Stimulated activated memory B cell treated with anti-CD40 and anti-IgM and Interleukin-4, amounts not matched to agents 10 μg/mL and 1 μg/mL and 100 μg/mL, for 72 hours (primary cell): ENCODE measurements at regions not wholly inside any gene's neighbourhood (a gene's known extent, or its start where the extent isn't known, plus 50 kb on each side); places are given as distances from the start of the nearest gene placed in this dataset.
"Not testable (repeated sequence)": the region's sequence is repeated elsewhere in the genome, so short reads cannot be mapped to it uniquely, and the experiment has no call there.

ENCODE experiments used
- ATAC-seq: fragments of 150-1000 bp; cut with Tn5 transposase; 2 replicates; pipeline ENCODE4 v1.10.0; 2021
- H3K27ac Mint-ChIP-seq: one replicate; pipeline ENCODE4 v1.8.0; 2022; ENCODE audit warnings: mild to moderate bottlenecking, mixed read lengths
- H3K27me3 Mint-ChIP-seq: one replicate; pipeline ENCODE4 v1.8.0; 2022; ENCODE audit warnings: mixed read lengths
- H3K36me3 Mint-ChIP-seq: one replicate; pipeline ENCODE4 v1.8.0; 2022; ENCODE audit warnings: mixed read lengths
- H3K4me1 Mint-ChIP-seq: one replicate; pipeline ENCODE4 v1.8.0; 2022; ENCODE audit warnings: mixed read lengths
- H3K4me3 Mint-ChIP-seq: one replicate; pipeline ENCODE4 v1.8.0; 2022; ENCODE audit warnings: mild to moderate bottlenecking, moderate library complexity, mixed read lengths
- H3K9me3 Mint-ChIP-seq: one replicate; pipeline ENCODE4 v1.8.0; 2022; ENCODE audit warnings: mixed read lengths

GRCh38 chr20:26183720-26184119 is 487.1 kb upstream of the ZNF337 start:
- H3K4me1 Mint-ChIP-seq, H3K36me3 Mint-ChIP-seq, H3K4me3 Mint-ChIP-seq, H3K27ac Mint-ChIP-seq, H3K27me3 Mint-ChIP-seq, ATAC-seq, H3K9me3 Mint-ChIP-seq: not testable (repeated sequence)

DNA sequence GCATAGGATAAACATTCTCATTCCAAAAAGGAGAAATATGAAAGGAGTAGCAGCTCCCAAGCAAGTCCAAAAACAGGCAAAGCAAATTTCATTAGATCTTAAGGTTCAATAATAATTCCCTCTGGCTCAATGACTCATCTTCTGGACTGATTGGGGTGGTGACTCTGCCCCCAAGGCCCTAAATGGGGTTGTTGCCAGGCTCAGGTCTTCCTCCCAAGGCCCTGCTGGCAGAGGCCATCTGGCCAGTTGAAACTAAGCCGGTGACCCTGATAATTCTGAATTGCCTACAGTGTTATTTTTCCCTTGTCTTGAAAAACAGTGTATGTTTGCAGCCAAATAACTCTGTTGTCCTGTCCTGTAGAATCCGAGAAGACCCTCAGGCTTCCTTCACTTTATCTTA is 484.7 kb upstream of the ZNF337 start:
- ATAC-seq, H3K4me3 Mint-ChIP-seq, H3K36me3 Mint-ChIP-seq, H3K4me1 Mint-ChIP-seq, H3K9me3 Mint-ChIP-seq, H3K27ac Mint-ChIP-seq, H3K27me3 Mint-ChIP-seq: not testable (repeated sequence)

GRCh38 chr20:26171875-26172274 is 475.2 kb upstream of the ZNF337 start:
- H3K4me3 Mint-ChIP-seq, H3K27me3 Mint-ChIP-seq, H3K9me3 Mint-ChIP-seq, H3K27ac Mint-ChIP-seq, ATAC-seq, H3K36me3 Mint-ChIP-seq, H3K4me1 Mint-ChIP-seq: not testable (repeated sequence)

- no peak for ATAC-seq
- Mint-ChIP-seq H3K4me3 (no peak overlapping the region), H3K9me3 (no peaks in the 10 kb centered on the region), H3K27ac (no peak overlapping the region), H3K4me1 (no peaks in the 10 kb centered on the region), H3K36me3 (no peaks in the 10 kb centered on the region), H3K27me3 (no peaks in the 10 kb centered on the region)
Measured at GRCh38 chr20:26169506-26169905, 472.9 kb upstream of the ZNF337 start.

GRCh38 chr20:26167499-26167898 is 470.8 kb upstream of the ZNF337 start:
- Mint-ChIP-seq H3K4me3 (no peak overlapping the region), H3K9me3 (no peaks in the 10 kb centered on the region), H3K27ac (no peak overlapping the region), H3K36me3 (no peaks in the 10 kb centered on the region), H3K4me1 (no peaks in the 10 kb centered on the region), H3K27me3 (peaks cover 9% of the 10 kb centered on the region)
- ATAC-seq: no peak

DNA sequence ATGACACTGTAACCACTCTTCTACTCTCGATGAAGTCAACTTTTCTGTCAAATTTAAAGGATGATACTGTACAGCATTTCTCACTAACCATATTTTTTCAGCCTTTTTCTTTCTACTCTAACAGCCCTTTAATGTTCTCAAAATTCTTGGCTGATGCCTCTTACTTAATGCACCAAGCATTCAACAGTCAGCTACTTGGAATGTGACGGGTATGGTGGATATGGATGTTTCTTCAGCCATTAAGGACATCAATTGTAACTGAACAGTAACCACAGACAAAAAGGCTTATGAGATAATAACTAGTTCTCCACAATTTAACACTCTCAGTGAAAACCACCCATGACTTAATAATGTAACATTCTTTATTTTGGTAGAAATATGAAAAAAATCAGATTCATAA is 467.2 kb upstream of the ZNF337 start:
- H3K27me3 Mint-ChIP-seq: peaks cover 9% of the 10 kb centered on the region
- no peaks in the 10 kb centered on the region for H3K9me3 Mint-ChIP-seq
- no peak overlapping the region for H3K27ac Mint-ChIP-seq
- H3K4me1 Mint-ChIP-seq: no peaks in the 10 kb centered on the region
- no peak overlapping the region for H3K4me3 Mint-ChIP-seq
- no peak for ATAC-seq
- no peaks in the 10 kb centered on the region for H3K36me3 Mint-ChIP-seq

- not testable (repeated sequence) for H3K27me3 Mint-ChIP-seq, H3K4me1 Mint-ChIP-seq, H3K27ac Mint-ChIP-seq, ATAC-seq, H3K36me3 Mint-ChIP-seq, H3K9me3 Mint-ChIP-seq, H3K4me3 Mint-ChIP-seq
Measured at GRCh38 chr20:26163151-26163550, 466.5 kb upstream of the ZNF337 start.

- not testable (repeated sequence) for H3K36me3 Mint-ChIP-seq, H3K27ac Mint-ChIP-seq, ATAC-seq, H3K9me3 Mint-ChIP-seq, H3K4me1 Mint-ChIP-seq, H3K4me3 Mint-ChIP-seq
- peaks cover 14% of the 10 kb centered on the region for H3K27me3 Mint-ChIP-seq
Measured at GRCh38 chr20:26161741-26162140, 465.1 kb upstream of the ZNF337 start.

- not testable (repeated sequence) for H3K4me3 Mint-ChIP-seq, H3K36me3 Mint-ChIP-seq, H3K4me1 Mint-ChIP-seq, H3K27ac Mint-ChIP-seq, H3K9me3 Mint-ChIP-seq, ATAC-seq
- peaks cover 19% of the 10 kb centered on the region for H3K27me3 Mint-ChIP-seq
Measured at GRCh38 chr20:26160916-26161315, 464.3 kb upstream of the ZNF337 start.

GRCh38 chr20:26154224-26154623 is 457.6 kb upstream of the ZNF337 start:
- Mint-ChIP-seq H3K36me3 (no peaks in the 10 kb centered on the region), H3K9me3 (no peaks in the 10 kb centered on the region), H3K27me3 (peaks cover 10% of the 10 kb centered on the region), H3K27ac (no peak overlapping the region), H3K4me1 (no peaks in the 10 kb centered on the region), H3K4me3 (no peak overlapping the region)
- no peak for ATAC-seq

DNA sequence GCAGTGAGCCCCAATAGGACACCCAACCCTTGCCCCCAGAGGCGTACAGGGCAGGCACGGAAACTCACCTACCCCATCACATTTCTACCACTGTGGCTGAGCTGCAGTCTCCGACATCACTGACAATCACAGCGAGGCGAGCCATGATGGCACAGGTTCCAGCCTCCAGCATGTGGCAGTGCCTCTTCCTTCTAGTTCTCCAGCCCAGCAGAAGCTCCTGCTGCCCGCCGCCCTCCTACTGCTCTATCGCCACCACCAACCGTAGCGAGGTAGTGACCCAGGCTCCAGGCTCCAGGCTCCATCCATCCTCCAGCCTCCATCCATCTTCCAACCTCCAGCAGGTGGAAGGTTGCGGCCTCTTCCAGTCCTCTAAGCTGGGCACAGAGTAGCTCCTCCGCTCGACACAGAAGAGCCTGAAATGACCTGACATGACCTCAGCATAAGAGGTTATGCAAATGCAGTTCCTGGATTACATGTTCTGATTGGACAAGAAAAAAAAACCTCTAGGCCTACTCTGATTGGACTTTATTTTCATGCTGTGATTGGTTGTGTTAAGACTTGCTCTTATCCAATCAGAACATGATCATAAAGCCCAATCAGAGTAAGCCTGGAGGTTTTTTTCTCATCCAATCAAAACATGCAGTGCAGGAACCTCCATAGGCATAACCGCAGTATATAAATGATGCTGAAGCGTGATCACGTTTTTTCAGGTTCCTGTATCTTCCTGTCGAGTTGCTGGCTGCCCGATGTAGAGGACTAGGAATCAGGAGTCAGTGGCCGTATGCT is 438.9 kb upstream of the ZNF337 start:
- Mint-ChIP-seq H3K36me3 (no peaks in the 10 kb centered on the region), H3K27ac (no peak overlapping the region), H3K9me3 (peaks cover 16% of the 10 kb centered on the region), H3K4me3 (no peak overlapping the region), H3K27me3 (no peaks in the 10 kb centered on the region), H3K4me1 (no peaks in the 10 kb centered on the region)
- ATAC-seq: no peak

DNA sequence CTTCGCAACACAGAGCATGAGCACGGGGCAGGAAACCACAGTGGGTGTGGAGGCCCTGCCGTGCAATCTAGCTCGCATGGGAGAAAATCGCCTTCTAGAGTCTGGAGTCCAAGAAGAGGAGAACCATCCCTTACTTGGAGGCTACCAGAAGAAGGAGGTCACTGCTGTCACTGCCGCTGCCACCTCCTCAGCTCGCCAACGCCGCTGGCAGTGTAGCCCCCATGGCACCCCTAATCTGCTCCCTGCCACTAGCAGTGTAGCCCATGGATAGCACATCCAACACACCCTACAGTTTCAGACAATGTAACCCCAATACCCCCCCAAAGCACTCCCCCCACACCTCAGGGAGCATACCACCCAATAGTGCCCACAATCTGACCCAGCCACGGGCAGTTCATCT is 438.0 kb upstream of the ZNF337 start:
- no peak for ATAC-seq
- Mint-ChIP-seq H3K9me3 (peaks cover 16% of the 10 kb centered on the region), H3K4me3 (no peak overlapping the region), H3K36me3 (no peaks in the 10 kb centered on the region), H3K27me3 (no peaks in the 10 kb centered on the region), H3K27ac (no peak overlapping the region), H3K4me1 (no peaks in the 10 kb centered on the region)

GRCh38 chr20:26133794-26134193 is 437.1 kb upstream of the ZNF337 start:
- not testable (repeated sequence) for H3K4me3 Mint-ChIP-seq, H3K27ac Mint-ChIP-seq, H3K27me3 Mint-ChIP-seq, ATAC-seq, H3K36me3 Mint-ChIP-seq, H3K4me1 Mint-ChIP-seq
- H3K9me3 Mint-ChIP-seq: peaks cover 16% of the 10 kb centered on the region

GRCh38 chr20:26120920-26121319 is 424.3 kb upstream of the ZNF337 start:
- H3K36me3 Mint-ChIP-seq, H3K27me3 Mint-ChIP-seq, H3K27ac Mint-ChIP-seq, H3K9me3 Mint-ChIP-seq, H3K4me1 Mint-ChIP-seq, ATAC-seq, H3K4me3 Mint-ChIP-seq: not testable (repeated sequence)

- H3K36me3 Mint-ChIP-seq, ATAC-seq, H3K9me3 Mint-ChIP-seq, H3K27me3 Mint-ChIP-seq, H3K4me1 Mint-ChIP-seq, H3K4me3 Mint-ChIP-seq, H3K27ac Mint-ChIP-seq: not testable (repeated sequence)
Measured at GRCh38 chr20:26094498-26094897, 397.8 kb upstream of the ZNF337 start.

DNA sequence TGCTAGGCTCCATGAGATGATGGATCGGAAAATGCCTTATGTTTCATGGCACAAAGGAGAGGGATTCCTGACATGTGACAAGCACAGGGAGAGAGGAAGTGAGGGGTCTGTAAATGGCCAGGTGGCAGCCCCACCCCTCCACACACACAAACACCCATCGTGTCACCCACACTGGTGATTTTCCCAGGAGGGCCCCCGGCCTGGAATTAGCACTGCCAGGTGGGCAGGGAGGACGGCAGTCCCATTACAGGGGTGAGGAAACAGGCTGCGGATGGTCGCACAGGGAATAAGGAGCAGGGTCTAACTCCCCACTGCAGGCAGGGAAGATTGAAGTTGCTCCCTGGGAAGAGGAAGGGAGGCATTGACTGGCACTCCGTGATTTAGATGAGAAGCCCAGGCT is 395.3 kb upstream of the ZNF337 start:
- H3K4me3 Mint-ChIP-seq, H3K4me1 Mint-ChIP-seq, ATAC-seq, H3K9me3 Mint-ChIP-seq, H3K27me3 Mint-ChIP-seq, H3K36me3 Mint-ChIP-seq, H3K27ac Mint-ChIP-seq: not testable (repeated sequence)

GRCh38 chr20:26086195-26086594 is 389.5 kb upstream of the ZNF337 start:
- ATAC-seq, H3K27me3 Mint-ChIP-seq, H3K27ac Mint-ChIP-seq, H3K4me1 Mint-ChIP-seq, H3K9me3 Mint-ChIP-seq, H3K36me3 Mint-ChIP-seq, H3K4me3 Mint-ChIP-seq: not testable (repeated sequence)
